ENCODE measurements at regions not wholly inside any gene's neighbourhood (a gene's known extent, or its start where the extent isn't known, plus 50 kb on each side); places are given as distances from the start of the nearest gene placed in this dataset.
A peak's percentile ranks its signal among the peaks of the same experiment; 100 is the strongest.

GRCh38 chr2:117411983-117412382, 402.5 kb upstream of the DDX18 start:
- no peak overlapping the region for H3K4me3 ChIP-seq (ENCODE audit: low read length)
- peak; percentile 13 for TF ChIP-seq CTCF (conservative IDR thresholded peaks at IDR 0.05; ENCODE audit: low read depth, low read length)
- DNase-seq (ENCODE audit: low read depth): no peak

DNA sequence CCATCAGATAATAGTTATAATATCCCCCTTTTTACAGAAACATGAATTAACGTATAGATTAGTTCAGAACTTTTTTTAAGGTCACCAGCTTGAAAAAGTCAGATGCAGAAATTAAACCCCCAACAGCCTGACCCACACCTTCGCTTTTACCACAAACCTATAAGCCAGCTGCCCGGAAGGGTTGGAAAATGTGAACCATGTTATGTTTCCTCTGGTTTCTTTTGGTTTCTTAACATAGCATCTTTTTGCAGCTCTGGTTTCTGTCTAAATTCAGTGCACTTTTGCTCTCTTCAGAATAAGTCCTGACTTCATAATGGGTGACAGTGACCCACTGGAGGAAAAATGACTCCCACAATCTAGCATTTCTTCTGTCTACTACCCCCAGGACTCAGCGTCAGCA, 381.7 kb upstream of the DDX18 start:
- no peak for TF ChIP-seq CTCF (conservative IDR thresholded peaks at IDR 0.05; ENCODE audit: low read depth, low read length)
- no peak for DNase-seq (ENCODE audit: low read depth)
- no peak overlapping the region for H3K4me3 ChIP-seq (ENCODE audit: low read length)

DNA sequence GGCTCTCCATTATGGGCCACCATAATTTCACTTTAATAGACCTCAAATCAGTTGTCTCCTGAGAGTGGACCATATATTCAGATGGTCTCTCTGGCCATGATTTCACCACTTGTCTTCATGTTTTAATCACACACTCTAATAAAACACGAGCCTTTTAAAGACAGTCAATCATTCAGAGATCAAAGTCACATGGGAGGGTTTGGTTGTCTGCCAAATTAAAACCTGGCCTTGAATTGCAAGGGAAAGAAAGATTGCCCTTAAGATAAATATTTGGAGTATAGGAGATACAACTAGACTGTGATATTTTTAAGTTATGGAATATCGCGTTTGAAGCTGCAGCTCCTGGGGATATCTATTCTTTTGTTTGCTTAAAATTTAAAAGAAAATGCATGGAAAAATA, 377.8 kb upstream of the DDX18 start:
- DNase-seq (ENCODE audit: low read depth): no peak
- H3K4me3 ChIP-seq (ENCODE audit: low read length): no peak overlapping the region
- no peak for TF ChIP-seq CTCF (conservative IDR thresholded peaks at IDR 0.05; ENCODE audit: low read depth, low read length)

DNA sequence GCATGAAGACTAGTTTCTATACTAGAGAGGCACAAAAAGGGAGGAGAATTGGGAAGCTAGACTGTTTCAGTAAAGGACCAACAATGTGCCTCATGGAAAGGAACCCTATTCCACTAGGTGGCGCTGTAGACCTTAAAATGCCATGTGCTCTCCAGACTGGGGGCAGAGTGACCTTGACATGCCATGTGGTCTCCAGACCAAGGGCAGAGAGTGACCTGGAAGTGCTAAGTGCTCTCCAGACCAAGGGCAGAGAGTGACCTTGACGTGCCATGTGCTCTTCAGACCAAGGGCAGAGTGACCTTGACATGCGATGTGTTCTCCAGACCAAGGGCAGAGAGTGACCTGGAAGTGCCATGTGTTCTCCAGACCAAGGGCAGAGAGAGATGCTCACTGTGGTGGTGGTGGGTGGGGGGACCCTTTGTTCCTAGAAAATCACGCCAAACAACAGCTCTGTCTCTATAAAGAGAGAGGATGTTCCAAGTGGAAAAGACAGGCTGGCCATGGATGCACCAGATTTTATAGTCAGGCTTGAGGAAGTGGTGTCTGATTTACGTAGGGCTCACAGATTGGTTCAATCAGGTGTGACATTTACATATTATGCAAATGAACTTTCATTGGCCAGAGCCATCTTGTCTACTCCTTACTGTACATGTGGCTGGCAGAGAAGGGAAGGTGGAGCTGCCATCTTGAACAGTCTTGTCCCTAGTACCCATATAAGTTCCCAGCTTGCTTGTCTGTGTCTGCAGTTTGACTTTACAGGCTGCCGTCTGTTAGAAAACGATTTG, 344.0 kb upstream of the DDX18 start:
- DNase-seq (ENCODE audit: low read depth): peak; percentile 6
- peak; percentile 58 for TF ChIP-seq CTCF (conservative IDR thresholded peaks at IDR 0.05; ENCODE audit: low read depth, low read length)

GRCh38 chr2:117481608-117482007, 332.9 kb upstream of the DDX18 start:
- no peak for TF ChIP-seq CTCF (conservative IDR thresholded peaks at IDR 0.05; ENCODE audit: low read depth, low read length)
- DNase-seq (ENCODE audit: low read depth): no peak
- no peak overlapping the region for H3K4me3 ChIP-seq (ENCODE audit: low read length)

More for the DNA sequence above, 344.0 kb upstream of the DDX18 start:
- no peak overlapping the region for H3K4me3 ChIP-seq (ENCODE audit: low read length)

GRCh38 chr2:117485588-117485987, 328.9 kb upstream of the DDX18 start:
- H3K4me3 ChIP-seq (ENCODE audit: low read length): no peak overlapping the region
- DNase-seq (ENCODE audit: low read depth): no peak
- no peak for TF ChIP-seq CTCF (conservative IDR thresholded peaks at IDR 0.05; ENCODE audit: low read depth, low read length)

GRCh38 chr2:117486081-117486480, 328.4 kb upstream of the DDX18 start:
- DNase-seq (ENCODE audit: low read depth): no peak
- no peak overlapping the region for H3K4me3 ChIP-seq (ENCODE audit: low read length)
- TF ChIP-seq CTCF (conservative IDR thresholded peaks at IDR 0.05; ENCODE audit: low read depth, low read length): no peak

Measured in retinal pigment epithelial cell (primary cell).